Panc1 (cell line): ENCODE measurements at regions not wholly inside any gene's neighbourhood (a gene's known extent, or its start where the extent isn't known, plus 50 kb on each side); places are given as distances from the start of the nearest gene placed in this dataset.

Source experiments
- ATAC-seq: fragments of 200-7000 bp; cut with Tn5 transposase; 2 replicates; pipeline ENCODE4 v1.9.1; 2020; ENCODE audit warnings: mild to moderate bottlenecking, moderate library complexity
- BruUV-seq: library from RNA; stranded (reverse); fragments of 400-500 nt; replicated peaks from 2 replicates; lab custom pipeline; 2021; lab: Mats Ljungman, UMichigan
- CTCF ChIA-PET: fragments of 300-600 bp; sonication (Branson Sonifier 250); formaldehyde crosslinking; loops from one replicate; lab custom pipeline; 2022; ENCODE audit warnings: antibody characterized with exemption; lab: Charles Lee
- POLR2A ChIA-PET: fragments of 300-600 bp; sonication (Branson Sonifier 250); formaldehyde crosslinking; loops from one replicate; lab custom pipeline; 2022; ENCODE audit warnings: antibody characterized with exemption; lab: Charles Lee
- DNase-seq: peaks from one replicate; pipeline ENCODE4 v3.0.0-alpha.2; 2010; ENCODE audit warnings: low read depth, low spot score
- H3K27ac ChIP-seq: 2 replicates; pipeline ENCODE4 v1.5.1; 2011; ENCODE audit warnings: mild to moderate bottlenecking, low read length, inconsistent platforms
- H3K27me3 ChIP-seq: fragments of 200-500 bp; sonication (Bioruptor generic); 2 replicates; pipeline ENCODE4 v1.6.0; 2014; ENCODE audit warnings: low read length, inconsistent platforms; ENCODE audit not compliant: control insufficient read depth, insufficient read depth
- H3K36me3 ChIP-seq: fragments of 200-500 bp; sonication (Bioruptor generic); 2 replicates; pipeline ENCODE4 v1.5.1; 2014; ENCODE audit warnings: inconsistent platforms, mild to moderate bottlenecking, low read length, moderate library complexity; ENCODE audit not compliant: control insufficient read depth, insufficient read depth
- H3K4me1 ChIP-seq: 2 replicates; pipeline ENCODE4 v1.5.1; 2011; ENCODE audit warnings: inconsistent platforms, mild to moderate bottlenecking, low read length, moderate library complexity; ENCODE audit not compliant: control insufficient read depth, insufficient read depth
- H3K4me3 ChIP-seq, 2 experiments: 2 replicates each; pipeline ENCODE4 v1.5.1; 2011 to 2012; ENCODE audit warnings: low read depth in 2 of 2, low read length in 2 of 2, mild to moderate bottlenecking in 2 of 2, inconsistent platforms in 1 of 2, moderate library complexity in 1 of 2
- H3K9me3 ChIP-seq: fragments of 200-500 bp; sonication (Bioruptor generic); 2 replicates; pipeline ENCODE4 v1.5.1; 2014; ENCODE audit warnings: low read depth, mild to moderate bottlenecking, inconsistent platforms, low read length, moderate library complexity; ENCODE audit not compliant: control insufficient read depth, insufficient read depth
- CTCF ChIP-seq: fragments of 450-650 bp; IDR thresholded peaks from 2 replicates; pipeline ENCODE4 v1.5.1; 2017; ENCODE audit warnings: mild to moderate bottlenecking
- POLR2AphosphoS5 ChIP-seq: IDR thresholded peaks from 2 replicates; pipeline ENCODE4 v1.6.1; 2012; ENCODE audit warnings: mild to moderate bottlenecking, low read depth, low read length, moderate library complexity
- SIN3A ChIP-seq: IDR thresholded peaks from 2 replicates; pipeline ENCODE4 v1.6.1; 2012; ENCODE audit warnings: low read depth, mild to moderate bottlenecking, low read length, moderate library complexity, borderline replicate concordance; ENCODE audit not compliant: insufficient read depth
- TCF7L2 ChIP-seq: IDR thresholded peaks from 2 replicates; pipeline ENCODE4 v1.6.1; 2011; ENCODE audit warnings: mild to moderate bottlenecking, low read depth, low read length, inconsistent platforms
- in situ Hi-C: cut with HindIII; loops from 2 replicates; pipeline ENCODE4 v1.10.0; 2016; ENCODE audit warnings: low sequenced_read_pairs, low pct_unique_long_range_greater_than_20kb
- intact Hi-C: fragments of 100-400 bp; cut with micrococcal nuclease; formaldehyde crosslinking; loops from one replicate; pipeline ENCODE4 v1.10.0; 2022; ENCODE audit not compliant: unreplicated experiment
- TF ChIP-seq, protein P1 (sequence below), 2 experiments: IDR thresholded peaks; 2 replicates each; pipeline ENCODE4 v1.6.1; 2011 to 2012; ENCODE audit warnings: low read depth in 2 of 2, control low read depth in 1 of 2, low read length in 1 of 2, mild to moderate bottlenecking in 1 of 2, moderate library complexity in 1 of 2; ENCODE audit not compliant: insufficient read depth in 1 of 2

DNA sequence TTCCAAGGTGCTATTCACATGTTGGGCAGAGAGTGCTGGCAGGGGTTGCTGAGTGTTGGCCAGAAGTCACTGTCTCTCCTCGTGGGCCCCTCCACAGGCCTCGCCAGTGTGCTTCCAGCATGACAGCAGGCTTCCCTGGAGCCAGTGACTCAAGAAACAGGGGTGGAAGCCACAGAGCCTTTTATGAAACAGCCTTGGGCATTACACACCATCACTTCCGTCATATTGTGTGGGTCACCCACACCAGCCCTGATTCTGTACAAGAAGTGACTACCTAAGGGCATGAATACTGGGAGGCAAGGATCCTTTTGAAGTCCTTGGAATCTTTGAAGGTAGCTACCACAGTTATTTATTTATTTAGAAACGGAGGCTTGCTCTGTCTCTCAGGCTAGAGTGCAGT lies 177.6 kb upstream of the UBE3A start:
- Histone ChIP-seq H3K36me3 (no peaks in the 10 kb centered on the region), H3K27ac (no peak overlapping the region), H3K27me3 (no peaks in the 10 kb centered on the region), H3K4me1 (no peaks in the 10 kb centered on the region), H3K9me3 (no peaks in the 10 kb centered on the region), H3K4me3 (no peak overlapping the region)
- intact Hi-C loops (no loop called here), in situ Hi-C loops (no loop called here)
- ATAC-seq (no peak), DNase-seq (no peak)
- CTCF ChIA-PET, result no interaction called here
- no TSS peak for BruUV-seq
- POLR2A ChIA-PET, result no interaction called here
- TF ChIP-seq POLR2AphosphoS5, result no peak
- no peak for TF ChIP-seq CTCF
- TF ChIP-seq, protein P1, sequence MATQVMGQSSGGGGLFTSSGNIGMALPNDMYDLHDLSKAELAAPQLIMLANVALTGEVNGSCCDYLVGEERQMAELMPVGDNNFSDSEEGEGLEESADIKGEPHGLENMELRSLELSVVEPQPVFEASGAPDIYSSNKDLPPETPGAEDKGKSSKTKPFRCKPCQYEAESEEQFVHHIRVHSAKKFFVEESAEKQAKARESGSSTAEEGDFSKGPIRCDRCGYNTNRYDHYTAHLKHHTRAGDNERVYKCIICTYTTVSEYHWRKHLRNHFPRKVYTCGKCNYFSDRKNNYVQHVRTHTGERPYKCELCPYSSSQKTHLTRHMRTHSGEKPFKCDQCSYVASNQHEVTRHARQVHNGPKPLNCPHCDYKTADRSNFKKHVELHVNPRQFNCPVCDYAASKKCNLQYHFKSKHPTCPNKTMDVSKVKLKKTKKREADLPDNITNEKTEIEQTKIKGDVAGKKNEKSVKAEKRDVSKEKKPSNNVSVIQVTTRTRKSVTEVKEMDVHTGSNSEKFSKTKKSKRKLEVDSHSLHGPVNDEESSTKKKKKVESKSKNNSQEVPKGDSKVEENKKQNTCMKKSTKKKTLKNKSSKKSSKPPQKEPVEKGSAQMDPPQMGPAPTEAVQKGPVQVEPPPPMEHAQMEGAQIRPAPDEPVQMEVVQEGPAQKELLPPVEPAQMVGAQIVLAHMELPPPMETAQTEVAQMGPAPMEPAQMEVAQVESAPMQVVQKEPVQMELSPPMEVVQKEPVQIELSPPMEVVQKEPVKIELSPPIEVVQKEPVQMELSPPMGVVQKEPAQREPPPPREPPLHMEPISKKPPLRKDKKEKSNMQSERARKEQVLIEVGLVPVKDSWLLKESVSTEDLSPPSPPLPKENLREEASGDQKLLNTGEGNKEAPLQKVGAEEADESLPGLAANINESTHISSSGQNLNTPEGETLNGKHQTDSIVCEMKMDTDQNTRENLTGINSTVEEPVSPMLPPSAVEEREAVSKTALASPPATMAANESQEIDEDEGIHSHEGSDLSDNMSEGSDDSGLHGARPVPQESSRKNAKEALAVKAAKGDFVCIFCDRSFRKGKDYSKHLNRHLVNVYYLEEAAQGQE (IDR thresholded peaks at IDR 0.05; ENCODE audit: insufficient read depth in 1 of 2, low read depth in 2 of 2, low read length in 1 of 2), result no peak
- TF ChIP-seq TCF7L2, result no peak
- TF ChIP-seq SIN3A, result no peak

DNA sequence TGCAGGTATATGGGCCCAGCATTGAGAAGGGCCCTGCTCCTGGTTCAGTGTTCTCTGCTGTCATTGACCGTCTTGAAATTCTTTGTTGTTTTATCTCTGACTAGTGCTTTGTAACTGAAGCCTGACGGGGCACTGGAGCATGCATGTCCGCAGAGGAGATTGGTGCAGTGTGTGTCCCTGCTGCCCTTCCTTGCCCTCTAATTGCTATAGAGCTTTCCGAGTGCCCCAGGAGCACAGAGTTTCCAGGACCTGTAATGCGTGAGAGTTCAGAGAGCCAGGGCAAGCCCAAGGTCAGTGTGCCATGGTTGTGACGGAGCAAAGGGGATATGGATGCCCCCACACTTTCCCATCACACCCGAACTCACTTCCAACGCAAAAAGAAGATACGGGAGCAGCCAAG lies 174.3 kb upstream of the UBE3A start:
- Histone ChIP-seq H3K9me3 (no peaks in the 10 kb centered on the region; the same call in 1 of the 2 replicates), H3K36me3 (no peaks in the 10 kb centered on the region), H3K4me3 (no peak overlapping the region), H3K27me3 (no peaks in the 10 kb centered on the region), H3K4me1 (no peaks in the 10 kb centered on the region), H3K27ac (no peak overlapping the region)
- in situ Hi-C loops, result no loop called here
- DNase-seq (no peak), ATAC-seq (no peak)
- TF ChIP-seq CTCF (no peak), POLR2AphosphoS5 (no peak), SIN3A (no peak), TCF7L2 (no peak)
- TF ChIP-seq, protein P1 (IDR thresholded peaks at IDR 0.05; ENCODE audit: insufficient read depth in 1 of 2, low read depth in 2 of 2, low read length in 1 of 2), result no peak
- ChIA-PET POLR2A (no interaction called here), CTCF (no interaction called here)
- intact Hi-C loops, result no loop called here
- BruUV-seq, result no TSS peak
